ENCODE measurements at regions not wholly inside any gene's neighbourhood (a gene's known extent, or its start where the extent isn't known, plus 50 kb on each side); places are given as distances from the start of the nearest gene placed in this dataset.

DNA sequence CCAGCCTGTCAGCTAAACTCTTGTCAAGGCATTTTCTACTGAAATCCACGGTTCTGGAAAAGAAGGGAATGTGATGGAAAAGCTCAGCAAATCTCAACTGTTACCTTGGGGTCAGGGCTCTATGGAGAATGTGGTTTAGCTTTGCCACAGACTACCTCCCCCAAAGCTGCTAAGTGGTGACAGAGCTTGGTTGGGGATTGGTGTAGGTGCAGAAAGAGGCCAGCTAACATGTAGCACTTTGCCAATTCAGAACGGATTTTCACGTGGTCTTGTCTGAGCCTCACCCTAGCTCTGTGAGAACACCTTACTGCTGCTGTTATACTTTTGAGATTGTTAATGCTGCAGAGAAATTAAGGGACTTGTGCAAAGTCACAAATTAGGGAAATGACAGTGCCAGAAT lies 331.1 kb downstream of the RND3 start:
- DNase-seq = no peak

DNA sequence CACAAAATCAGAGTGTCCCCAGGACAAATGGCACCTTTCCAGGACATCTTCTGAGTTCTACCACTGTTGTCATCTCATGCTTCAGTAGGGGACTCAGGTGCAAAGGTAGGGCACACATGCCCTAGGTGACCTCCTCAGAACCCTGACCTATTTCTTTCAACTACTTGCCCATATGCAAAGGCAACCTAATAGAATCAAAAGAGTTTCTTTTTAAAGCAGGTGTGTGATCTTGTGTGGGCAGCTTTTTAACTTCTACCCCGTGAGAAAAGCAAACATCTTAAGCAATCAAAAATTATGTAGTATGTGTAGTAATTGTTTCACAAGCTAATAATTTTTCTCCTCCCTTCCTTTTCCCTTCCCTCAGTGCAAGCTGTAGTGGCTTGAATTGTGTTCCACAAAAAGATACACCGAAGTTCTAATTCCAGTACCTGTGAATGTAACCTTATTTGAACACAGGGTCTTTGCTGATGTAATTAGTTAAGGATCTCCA lies 333.1 kb downstream of the RND3 start:
- DNase-seq = no peak

DNA sequence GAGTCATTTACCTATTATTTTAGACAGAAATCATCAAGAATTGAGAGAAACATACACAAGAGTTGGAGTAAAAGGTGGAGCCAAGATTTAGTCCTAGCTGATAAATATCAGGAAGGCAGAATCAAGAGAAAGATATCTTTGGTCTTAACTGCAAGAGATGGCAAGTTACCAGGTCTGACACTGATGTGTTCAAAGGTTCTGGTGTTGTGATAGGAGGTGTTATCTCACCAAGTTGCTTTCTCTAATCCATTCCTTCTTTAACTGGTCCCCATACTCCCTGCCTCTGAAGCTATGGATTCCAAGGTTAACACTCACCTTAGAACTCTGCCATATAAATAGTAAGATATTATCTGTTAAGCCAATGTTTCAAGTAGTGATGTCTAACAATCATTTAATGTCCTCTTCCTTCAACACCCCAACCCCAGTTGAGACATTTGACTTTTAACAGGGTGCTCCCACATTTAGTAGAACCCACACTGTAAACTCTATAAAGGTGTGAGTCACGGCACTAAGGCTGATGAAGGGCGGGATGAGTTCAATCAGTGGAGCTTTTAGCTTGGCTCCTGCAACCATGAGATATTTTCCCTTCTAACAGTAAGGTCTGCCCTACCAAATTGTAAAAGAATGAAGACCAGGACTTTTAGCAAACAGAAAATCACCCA lies 333.7 kb downstream of the RND3 start:
- DNase-seq = no peak

DNA sequence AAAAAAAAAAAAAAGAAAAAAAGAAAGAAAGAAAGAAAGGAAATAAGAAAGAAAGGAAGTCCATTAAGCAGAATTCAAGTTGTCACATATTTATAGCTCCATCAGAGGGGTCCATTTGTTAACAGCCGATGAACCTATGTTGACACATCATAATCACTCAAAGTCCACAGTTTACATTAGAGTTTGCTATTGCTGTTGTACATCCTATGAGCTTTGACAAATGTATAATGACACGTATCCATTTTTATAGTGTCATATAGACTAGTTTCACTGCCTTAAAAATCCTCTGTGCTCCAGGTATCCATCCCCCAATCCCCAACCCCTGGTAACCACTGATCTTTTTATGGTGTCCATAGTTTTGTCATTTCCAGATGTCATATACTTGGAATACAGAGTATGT lies 335.2 kb downstream of the RND3 start:
- DNase-seq = no peak

GRCh38 chr2:150150144-150150543 lies 337.3 kb downstream of the RND3 start:
- no peak for DNase-seq

GRCh38 chr2:150147889-150148683 lies 339.4 kb downstream of the RND3 start:
- no peak for DNase-seq

GRCh38 chr2:150146879-150147278 lies 340.6 kb downstream of the RND3 start:
- no peak for DNase-seq

DNA sequence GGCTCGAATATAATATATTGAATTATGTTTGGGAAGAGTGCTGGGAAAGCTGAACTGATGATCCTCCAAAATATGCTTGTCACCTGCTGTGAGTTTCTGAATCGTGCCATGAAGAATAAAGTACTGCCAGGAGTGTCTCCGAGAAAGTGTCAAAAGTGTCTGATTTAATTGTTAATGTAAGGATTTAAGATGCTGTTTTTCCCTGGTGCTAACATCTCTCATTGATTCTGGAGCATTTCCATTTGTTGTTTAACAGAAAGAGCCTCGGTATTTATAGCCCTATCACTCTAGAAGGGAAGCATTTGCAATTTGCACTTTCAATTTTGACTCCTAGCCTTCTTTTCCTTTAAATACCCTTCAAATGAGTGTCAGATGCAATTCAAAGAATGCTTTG lies 342.2 kb downstream of the RND3 start:
- no peak for DNase-seq

GRCh38 chr2:150144546-150145298 lies 342.7 kb downstream of the RND3 start:
- DNase-seq = no peak

DNA sequence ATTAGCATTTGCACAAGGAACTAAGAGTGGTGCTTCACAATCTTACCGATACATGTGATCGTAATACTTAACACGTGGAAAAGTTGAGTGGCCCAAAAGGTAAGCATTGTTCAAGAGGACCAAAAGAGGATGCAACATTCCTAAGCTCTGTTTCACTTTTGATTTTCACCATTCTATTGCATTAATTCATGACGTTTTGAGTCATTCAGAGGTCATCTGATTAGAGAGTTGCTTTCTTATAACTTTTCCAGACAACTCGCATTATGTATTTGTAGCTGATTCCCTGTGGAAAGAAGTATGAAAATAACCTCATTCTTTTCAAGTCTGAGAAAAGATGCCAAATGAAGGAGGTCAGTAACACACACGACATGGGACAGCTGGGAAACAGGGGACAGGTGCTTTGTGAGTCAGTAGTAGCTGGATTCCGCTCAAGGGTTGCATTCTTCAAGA lies 344.4 kb downstream of the RND3 start:
- DNase-seq = no peak

DNA sequence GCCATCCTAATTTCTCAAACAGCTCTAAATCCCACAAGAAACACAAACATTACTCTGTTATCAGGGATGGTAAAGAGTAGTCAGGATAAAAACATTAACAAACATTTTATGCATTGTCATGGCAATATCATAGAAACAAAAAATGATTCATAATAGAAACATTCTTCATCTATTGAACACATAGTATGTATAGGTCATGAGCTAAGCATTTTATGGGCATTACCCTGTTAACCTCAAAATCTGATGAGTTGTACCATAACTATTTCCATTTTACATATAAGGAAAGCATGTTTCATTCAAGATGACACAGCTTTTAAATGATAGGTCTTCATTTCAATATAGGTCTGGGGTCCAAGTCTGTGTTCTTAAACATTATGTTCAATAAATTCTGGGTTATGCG lies 344.9 kb downstream of the RND3 start:
- no peak for DNase-seq

DNA sequence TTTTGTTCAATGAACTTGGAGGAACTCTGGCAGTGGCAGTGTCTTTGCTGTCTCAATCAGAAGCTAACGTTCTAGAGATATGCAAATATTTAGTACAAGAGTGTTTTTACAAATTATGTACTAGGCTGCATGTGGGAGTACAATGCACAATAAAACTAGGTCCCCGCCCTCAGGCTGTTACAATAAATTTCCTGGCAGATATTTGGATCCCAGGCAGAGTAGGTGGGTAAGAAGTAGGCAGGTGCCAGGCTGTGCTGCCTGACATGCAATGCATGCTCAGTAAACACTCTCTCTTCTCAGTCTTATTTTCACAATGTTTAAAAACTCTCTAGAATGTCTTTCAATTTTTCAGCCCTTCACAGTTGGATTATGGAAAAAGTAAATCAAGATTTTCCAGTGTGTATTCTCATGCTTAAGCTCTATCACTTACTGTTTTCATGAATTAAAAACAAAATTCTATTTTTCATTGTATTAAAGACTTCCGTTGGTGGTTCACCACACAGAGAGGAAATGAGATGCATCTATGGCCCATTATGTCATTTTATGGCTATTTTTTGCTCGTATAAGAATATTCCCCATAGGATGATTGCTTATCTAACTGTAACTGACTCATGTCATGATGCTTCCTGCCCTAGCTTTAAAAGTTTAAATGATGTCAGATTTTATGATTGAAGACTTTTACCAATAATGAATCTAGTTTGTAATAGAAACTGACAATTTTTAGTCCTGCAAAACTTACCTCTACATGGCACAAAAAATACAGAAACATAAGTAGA lies 346.1 kb downstream of the RND3 start:
- no peak for DNase-seq

- DNase-seq = no peak
Observed at GRCh38 chr2:150140777-150141176, 346.7 kb downstream of the RND3 start.

GRCh38 chr2:150138587-150138986 lies 348.9 kb downstream of the RND3 start:
- DNase-seq = peak; percentile 54

GRCh38 chr2:150137338-150138069 lies 350.0 kb downstream of the RND3 start:
- DNase-seq = no peak

DNA sequence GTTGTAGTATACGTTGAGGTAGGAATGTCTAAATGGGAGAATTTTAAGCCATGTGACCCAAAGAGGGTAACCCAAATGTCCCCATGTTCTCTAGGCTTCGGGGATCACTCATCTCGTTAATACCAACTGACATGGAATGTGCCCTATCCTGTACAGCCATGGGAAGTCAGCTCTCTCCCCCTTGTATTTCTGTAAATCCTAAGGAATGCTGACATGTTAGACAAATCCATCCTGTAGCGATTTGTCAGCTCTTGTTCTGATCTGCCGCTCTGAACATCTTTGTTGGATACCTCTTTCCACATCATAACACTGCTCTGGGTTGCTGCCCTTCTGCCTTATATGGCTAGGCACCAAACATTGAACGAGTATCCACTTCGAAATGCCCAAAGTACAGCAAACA lies 350.6 kb downstream of the RND3 start:
- DNase-seq = no peak

DNA sequence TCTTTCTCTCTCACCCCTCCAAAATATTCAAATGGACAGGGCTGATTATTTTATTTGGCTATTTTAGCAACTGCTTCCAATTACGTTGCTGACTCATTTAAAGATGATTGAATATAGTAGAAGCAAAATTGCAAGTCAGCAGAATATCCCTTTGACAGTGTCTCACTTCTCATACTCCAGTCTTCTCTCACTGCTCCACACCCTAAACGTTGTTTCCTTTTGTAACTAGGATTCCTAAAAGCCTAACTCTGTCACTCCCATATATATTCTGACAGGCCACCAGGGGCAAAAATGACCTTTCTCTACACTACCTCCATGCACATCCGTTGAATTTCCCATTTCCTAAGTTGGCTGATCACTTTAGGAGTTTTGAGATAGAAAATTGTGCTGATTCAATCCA lies 351.1 kb downstream of the RND3 start:
- no peak for DNase-seq

GRCh38 chr2:150135223-150135883 lies 352.1 kb downstream of the RND3 start:
- no peak for DNase-seq

GRCh38 chr2:150134223-150134857 lies 353.1 kb downstream of the RND3 start:
- no peak for DNase-seq

- no peak for DNase-seq
Observed at GRCh38 chr2:150133623-150134022, 353.8 kb downstream of the RND3 start.

Measured in NCI-H446 treated with DMSO at 0.1 percent for 48 hours (cell line).